DMS114 treated with DMSO at 0.1 percent for 48 hours (cell line): ENCODE measurements at regions not wholly inside any gene's neighbourhood (a gene's known extent, or its start where the extent isn't known, plus 50 kb on each side); places are given as distances from the start of the nearest gene placed in this dataset.

ENCODE experiments used
- DNase-seq: peaks from one replicate; lab custom pipeline; 2025; ENCODE audit not compliant: unreplicated experiment; lab: John Stamatoyannopoulos, UW

DNA sequence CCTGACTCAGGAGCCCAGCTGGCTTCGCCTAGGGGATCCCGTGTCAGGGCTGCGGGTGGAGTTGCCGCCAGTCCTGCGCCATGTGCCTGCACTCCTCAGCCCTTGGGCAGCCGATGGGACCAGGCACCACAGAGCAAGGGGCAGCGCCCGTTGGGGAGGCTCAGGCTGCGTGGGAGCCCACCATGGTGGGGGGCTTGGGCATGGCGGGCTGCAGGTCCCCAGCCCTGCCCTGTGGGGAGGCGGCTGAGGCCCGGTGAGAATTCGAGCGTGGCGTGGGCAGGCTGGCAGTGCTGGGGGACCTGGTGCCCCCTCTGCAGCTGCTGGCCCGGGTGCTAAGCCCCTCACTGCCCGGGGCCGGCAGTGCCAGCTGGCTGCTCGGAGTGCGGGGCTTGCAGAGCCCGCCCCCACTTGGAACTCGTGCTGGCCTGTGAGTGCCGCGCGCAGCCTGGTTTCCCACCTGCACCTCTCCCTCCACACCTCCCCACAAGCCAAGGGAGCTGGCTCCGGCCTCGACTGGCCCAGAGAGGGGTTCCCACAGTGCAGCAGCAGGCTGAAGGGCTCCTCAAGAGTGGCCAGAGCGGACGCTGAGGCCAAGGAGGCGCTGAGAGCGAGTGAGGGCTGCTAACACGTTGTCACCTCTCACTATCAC lies 135.1 kb upstream of the SEL1L start:
- no peak for DNase-seq

DNA sequence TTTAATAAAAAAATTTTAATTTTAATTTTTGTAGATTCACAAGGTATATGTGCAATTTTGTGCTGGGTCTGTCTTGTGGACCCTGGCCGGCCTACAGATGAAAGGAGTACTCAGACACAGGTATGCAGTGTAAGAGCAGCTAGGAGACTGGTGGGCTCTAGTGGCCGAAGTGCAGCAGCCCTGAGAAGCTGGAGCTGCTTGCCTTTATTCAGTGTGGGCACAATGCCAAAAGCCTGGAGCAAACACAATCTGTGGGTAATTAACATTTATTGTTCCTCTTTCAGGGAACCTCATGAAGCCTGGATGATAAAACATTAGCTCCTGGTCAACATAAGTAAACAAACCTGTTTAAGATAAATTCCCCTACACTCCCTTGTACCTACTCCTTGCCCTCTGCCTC lies 135.7 kb upstream of the SEL1L start:
- no peak for DNase-seq

DNA sequence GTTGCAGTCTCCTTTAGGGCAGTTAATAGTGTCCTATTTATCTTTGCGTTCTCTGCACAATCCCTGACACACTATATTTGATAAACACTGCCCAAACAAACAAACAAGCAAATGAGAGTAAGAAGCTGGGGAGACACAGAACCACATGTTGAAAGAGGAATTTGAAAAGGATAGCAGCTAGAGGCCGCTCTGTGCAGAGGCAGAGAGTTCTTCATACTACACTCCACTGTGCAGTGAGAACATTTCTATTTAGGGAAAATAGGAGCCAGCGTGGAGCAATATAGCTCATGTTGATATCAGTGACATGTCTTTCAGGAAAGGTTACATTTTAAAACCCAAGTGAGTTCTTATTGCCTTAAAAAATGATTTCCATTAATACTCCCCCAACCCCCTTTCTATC lies 140.3 kb upstream of the SEL1L start:
- no peak for DNase-seq

DNA sequence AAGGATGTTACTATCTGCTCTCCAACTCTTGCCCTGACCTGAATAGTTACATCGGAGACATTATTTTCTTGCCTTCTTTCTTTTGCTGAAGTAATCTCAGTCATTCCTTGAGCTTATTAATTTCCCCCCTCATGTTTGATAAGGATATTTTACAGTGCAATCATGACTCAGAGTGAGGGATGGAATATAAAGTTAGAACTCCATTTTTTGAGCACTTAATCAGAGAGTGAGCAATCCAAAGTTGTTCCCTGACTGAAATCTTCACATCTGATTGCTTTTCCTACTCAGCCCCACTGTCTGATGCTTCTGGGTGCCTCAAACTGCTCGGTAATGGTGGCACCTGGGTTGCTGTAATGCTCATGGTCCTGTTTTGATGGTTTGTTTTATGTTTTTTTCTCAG lies 142.7 kb upstream of the SEL1L start:
- no peak for DNase-seq

DNA sequence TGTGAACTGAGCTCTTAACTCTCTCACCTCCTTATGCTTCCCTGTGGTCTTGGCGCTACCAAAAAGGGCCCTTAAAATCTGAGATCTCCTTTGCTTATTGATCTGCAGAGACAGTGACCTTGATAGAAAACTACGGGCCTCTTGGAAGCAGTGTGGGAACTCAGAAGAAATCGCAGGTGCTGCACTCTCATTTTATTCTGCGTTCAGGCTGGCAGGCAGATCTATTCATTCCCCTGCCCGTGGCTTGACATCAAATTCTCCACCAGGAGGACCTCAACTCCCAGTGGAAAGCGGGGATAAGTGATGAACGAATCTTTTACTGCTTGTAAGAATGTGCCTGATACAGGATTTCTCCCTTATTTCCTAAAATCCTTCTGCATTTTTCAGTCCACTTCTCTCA lies 143.2 kb upstream of the SEL1L start:
- no peak for DNase-seq

DNA sequence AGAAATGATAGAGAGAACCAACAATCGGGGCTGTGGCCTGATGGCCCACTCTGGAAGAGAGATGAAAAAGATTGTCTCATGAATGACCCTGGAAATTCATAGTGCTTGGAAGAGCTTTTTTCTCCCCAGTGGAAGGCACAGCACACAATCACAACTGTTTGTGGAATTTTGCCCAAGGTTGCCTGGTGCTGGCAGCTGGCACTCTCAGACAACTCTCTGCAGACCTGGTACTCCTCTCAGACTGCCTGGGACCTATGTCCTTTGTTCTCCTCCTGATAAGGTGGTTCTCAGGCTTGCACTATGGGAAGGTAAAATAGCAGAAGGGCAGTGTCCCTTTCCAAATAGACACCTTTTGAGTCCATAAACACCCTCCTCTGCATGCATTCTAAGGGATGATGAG lies 144.1 kb upstream of the SEL1L start:
- no peak for DNase-seq

DNA sequence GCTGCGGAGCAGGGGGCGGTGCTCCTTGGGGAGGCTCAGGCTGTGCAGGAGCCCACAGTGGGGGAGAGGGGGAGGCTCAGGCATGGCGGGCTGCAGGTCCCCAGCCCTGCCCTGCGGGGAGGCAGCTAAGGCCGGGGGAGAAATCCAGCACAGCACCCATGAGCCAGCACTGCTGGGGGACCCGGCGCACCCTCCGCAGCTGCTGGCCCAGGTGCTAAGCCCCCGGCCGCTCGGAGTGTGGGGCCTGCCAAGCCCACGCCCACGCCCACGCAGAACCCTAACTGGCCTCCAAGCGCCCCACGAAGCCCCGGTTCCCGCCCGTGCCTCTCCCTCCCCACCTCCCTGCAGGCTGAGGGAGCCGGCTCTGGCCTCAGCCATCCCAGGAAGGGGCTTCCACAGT lies 145.6 kb upstream of the SEL1L start:
- no peak for DNase-seq

DNA sequence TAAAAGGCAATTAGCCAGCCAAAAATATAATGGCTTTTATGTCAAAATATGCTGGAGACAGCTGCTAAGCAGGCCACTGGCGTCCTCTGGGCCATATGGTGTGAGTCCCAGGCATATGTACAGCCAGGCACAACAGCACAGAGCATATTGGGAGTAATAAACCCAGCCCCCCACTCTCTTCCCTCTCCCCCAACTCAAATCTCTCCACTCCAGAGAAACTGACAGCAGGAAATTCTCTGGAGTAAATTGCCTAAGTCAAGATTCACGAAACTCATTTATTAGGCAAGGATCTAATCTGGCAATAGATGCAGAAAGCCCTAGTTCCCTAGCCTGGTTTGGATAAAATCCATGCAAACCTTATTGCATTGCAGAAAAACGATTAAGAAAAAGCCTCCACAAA lies 147.9 kb upstream of the SEL1L start:
- DNase-seq = no peak

DNA sequence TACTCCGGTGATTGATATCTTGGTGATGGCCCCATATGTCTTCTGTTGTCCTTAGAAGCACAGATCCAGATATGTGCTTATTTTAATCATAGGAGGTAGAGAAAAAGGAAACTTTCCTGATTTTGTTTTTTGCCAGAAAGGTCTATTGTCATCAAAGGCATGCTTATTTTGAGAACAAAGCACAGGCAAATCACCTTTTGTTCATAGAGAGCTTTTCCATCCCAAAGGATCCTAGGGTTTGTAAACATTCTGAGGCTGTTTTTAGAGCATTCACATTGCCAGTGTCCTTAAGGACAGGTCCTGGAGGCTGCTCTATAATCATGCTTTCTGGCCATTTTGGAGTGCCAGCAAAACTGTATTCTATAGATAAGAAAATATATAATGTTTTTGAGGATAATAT lies 148.5 kb upstream of the SEL1L start:
- no peak for DNase-seq

DNA sequence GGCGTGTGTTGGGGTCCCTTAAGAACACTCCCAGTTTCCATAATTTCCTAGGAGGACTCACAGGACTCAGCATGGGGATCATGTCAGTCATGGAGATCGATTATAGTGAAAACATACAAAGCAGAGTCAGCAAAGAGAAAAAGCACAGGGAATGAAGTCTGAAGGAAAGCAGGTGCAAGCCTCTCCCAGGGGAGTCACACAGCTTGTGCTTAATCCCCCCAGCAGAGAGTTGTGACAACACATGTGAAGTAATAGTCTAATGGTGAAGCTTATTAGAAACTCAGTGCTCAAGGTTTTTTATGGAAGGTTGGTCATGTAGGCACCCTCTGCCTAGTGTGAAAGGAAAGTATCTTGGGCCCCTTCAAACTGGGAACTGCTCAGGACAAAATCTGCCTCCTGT lies 149.0 kb upstream of the SEL1L start:
- no peak for DNase-seq

DNA sequence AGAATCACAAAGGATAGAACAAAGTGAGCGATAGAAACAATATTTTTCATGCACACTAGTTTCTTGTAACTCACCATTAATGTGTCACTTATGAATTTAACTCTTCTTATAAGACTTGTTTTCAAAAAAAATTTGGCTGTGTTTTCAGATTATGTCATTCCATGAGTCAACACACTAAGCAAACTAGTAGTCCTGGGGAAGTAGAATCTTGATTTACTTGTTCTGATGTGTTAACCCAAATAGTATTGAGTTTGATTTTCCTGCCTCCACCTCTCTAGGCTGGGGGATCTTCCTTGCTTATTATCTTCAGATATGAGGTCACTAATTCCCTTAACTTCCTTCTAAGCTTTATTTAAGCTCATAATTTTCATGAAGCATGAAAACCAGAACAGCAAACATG lies 151.0 kb upstream of the SEL1L start:
- no peak for DNase-seq

DNA sequence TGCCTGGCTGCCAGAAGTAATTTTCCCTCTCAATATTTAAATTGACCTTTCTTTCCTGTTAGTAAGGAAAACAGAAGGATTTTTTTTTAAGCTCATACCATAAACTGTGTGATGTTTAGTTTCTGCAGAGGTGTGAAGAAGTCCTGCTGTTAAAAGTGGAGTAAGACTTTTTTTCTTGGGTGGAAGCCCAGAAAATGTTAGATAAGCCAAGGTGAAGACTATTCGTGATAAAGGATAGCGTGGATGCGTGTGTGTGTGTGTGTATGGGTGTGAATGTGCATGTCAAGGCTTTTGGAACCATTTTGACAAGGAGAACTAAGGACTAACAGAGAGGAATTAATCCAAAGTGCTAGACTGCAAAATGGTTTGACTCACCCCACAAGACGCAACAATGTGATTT lies 152.9 kb upstream of the SEL1L start:
- DNase-seq = no peak

DNA sequence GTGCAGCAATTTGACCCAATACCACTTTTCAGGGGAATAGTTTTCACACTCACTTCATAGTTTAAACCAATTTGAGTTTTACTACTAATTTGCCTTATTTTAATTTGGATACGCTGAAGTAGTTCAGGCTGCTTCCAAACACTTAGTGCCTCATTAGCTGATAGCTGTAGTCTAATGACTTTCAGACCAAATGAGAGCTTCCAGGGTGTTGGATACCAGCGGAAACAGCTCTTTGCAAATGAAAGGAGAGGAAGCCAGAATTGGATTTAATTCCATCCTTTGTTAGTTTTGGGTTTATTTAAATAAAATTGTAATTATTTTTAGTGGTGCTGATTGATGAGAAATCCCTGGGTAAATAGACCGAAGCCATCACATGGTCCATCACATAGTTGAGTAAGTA lies 158.3 kb upstream of the SEL1L start:
- DNase-seq = no peak

DNA sequence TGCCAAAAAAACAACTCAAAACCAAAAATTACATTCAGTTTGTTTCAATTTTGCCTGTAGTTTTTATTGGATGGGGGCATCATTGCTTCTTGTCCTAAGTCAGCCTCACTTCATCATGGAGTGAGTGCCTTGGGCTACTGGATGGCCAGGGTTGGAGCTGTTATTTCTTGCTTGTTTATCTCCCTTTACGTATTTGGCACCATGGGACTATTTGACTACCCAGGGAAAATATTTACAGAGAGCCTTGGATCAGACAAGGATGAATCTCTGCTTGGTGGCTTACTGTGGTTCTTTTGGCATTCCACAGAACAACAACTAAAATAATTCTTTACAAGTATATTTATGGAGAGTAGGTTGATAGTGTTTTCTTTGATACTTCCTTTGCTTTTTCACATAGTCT lies 160.8 kb upstream of the SEL1L start:
- no peak for DNase-seq

DNA sequence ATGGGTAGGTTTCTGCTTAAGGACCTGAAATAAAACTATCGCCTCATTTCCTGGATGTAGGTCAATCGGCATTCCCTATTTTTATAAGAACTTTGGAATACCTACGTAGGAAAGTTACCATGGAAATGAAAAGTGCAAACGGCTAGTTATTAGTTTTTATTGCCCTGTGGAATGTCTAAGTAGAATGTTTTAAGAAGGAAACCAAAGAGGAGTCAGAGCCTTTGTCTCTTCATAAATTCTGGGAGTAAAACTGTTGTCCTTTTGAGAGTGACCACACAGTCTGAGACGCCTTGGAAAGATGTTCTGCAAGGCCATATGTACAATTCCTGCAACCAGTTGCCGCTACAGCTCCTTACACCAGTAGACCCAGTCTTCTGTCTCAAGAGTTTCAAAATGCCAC lies 176.0 kb upstream of the SEL1L start:
- no peak for DNase-seq

DNA sequence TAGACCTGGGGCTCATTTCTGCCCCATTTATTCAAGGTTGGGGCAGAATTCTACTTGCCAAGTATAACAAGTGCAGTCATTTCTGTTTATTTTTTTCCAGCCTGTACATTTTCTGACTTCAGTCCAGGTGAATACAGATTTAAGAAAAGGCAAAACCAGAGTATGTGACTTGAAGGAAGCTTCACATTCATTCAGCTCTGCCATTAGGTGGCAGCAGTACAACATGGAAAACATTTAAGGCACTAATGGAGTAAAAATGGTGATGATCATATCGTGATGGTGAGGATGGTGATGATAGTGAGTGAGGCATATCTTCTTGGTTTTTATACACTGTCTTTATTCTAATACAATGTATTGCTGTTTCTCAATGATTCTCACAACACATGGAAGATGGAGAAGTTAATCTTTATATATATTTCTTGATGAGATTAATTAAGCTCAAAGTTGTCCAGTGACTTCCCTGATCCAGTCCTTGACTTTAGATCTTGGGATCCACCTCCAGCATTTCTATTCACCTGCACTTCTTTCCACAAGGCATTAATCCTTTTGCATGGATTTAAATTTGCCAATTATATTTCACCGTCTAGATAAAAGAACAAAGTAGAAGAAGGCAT lies 176.7 kb upstream of the SEL1L start:
- peak; percentile 25 for DNase-seq

DNA sequence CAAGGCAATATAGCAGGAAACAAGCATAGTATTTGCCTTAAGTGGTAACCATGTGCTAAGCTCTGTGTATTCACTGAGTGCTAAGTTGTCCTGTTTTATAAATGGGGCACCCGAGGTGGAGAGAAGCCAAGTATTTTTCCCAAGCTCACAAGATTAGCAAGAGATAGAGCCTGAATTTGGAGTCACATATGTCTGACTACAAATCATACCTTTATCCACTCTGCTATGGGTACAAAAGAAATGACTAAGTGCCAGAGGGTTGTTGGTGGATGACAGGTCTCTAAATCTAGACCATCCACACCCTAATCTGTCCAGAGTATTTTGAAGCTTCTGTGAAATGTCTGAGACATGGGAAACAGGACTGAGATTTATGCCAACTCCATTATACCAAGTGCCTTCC lies 182.1 kb upstream of the SEL1L start:
- DNase-seq = no peak

DNA sequence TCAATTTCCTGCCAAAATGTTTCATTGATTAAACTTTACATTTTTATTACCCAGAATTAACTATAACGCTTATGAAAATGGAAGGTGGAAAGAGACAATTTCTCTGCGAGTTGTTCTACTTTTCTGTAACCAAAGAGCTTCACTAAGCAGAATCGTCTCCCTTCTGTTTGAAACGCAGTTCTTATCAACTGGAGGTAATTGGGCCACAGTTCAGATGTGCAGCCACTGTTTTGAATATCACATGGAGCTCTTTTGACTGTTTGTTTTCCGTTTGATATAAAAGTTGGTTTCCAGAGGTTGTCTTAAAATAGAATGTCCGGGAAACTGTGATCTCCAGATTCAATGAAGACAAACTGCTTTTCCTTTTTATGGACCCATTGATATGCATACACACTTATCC lies 183.3 kb upstream of the SEL1L start:
- DNase-seq = no peak

DNA sequence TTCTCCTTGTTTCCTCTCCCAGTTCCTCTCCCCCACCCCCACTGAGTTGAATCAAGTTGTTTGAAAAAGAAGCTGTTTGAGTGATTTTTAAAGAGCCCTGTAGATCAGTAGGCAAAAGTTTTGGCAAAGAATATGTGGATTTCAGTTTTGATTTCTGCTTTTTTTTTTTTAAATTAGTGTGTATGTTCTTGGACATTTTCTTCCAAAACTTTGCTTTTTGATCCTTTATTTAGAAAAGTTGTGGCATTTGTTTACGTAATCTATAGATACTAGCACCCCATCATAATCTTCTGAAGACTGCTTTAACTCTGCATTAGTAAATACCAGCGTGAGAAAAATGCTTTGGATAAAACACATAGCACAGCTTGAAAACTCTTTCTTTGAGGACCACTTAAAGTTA lies 190.3 kb upstream of the SEL1L start:
- no peak for DNase-seq

DNA sequence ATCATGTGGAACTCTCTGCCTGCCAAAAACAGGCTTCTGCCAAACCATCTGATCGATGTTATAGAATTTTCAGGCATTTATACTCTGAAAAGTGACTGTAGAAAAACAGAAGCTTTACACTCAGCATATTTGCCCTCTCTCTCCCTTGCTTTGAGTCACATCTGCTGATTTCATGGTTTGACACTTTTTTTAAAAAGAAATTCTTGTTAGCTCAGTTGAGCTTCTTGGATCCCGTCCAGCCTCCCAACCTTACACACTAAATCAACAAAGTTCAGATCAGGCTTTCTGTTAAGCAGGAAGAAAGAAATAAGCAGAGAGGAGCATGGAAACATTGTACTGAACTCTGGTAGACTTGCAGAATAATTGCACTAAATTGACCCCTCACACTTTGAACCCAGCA lies 193.6 kb upstream of the SEL1L start:
- no peak for DNase-seq

DNA sequence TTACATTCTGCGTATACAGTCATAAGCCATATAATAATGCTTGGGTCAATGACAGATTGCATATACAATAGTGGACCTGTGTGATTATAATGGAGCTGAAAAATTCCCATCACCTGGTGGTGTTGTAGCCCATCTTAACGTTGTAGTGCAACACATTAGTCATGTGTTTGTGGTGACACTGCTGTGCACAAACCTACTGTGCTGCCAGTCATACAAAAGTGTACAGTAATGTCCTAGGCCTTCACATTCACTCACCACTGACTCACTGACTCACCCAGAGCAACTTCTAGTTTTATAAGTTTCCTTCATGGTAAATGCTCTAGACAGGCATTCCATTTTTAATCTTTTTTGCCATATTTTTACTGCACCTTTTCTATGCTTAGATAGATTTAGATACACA lies 194.8 kb upstream of the SEL1L start:
- no peak for DNase-seq

DNA sequence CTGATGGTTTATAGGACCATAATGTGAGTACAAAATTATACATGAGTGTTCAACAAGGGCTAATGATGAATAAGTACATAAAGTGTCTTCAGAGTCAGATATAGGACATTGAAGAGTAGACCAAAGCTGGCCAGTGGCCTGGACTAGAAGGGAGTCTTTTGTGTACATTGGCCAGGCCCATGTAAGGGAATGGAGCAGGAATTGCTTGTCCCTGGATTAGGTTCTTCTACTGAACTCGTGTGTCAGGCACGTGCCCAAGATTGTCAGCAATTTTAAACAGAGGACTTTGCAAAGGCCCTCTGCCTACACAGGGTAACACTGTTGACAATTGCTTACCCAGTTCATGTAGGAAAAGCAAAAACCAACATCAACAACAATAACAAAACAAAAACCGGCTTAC lies 196.0 kb upstream of the SEL1L start:
- DNase-seq = no peak

DNA sequence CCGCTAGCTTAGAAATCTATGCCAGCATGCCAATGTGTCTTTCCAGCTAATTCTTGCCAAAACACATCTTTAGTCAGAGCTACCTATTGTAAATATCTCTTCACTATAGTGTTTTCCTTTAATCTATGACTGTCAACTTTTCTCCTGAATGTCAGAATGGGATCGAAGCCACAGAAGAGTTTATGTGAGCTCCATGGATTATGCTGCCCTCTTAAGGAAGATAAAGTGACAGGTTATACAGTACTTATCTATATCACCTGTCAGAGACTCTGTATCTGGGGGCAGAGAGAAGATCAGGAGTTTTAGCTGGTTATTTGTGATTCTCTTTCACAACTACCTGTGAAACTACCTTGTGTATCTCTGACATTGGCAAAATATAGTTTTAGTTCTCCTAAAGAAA lies 204.3 kb upstream of the SEL1L start:
- no peak for DNase-seq
